ENCODE measurements at regions not wholly inside any gene's neighbourhood (a gene's known extent, or its start where the extent isn't known, plus 50 kb on each side); places are given as distances from the start of the nearest gene placed in this dataset.

GRCh38 chr13:78732445-78733017 is 73.6 kb upstream of the OBI1 start:
- ChIA-PET POLR2A (no interaction called here), CTCF (no interaction called here)
- peak; percentile 92 for ATAC-seq
- Mint-ChIP-seq H3K27me3 (ENCODE audit: low read depth) (no peaks in the 10 kb centered on the region), H3K9me3 (no peaks in the 10 kb centered on the region; the same call in 1 of the 2 replicates), H3K4me1 (peaks cover 20% of the 10 kb centered on the region), H3K36me3 (no peaks in the 10 kb centered on the region), H3K27ac (peak overlapping the region; percentile 42; the same call in 1 of the 2 replicates), H3K4me3 (no peak overlapping the region)
- DNase-seq (ENCODE audit: low spot score): no peak
- TF ChIP-seq SMAD4 (CRISPR knock-in tag; IDR thresholded peaks at IDR 0.05): no peak

GRCh38 chr13:78722700-78723099 is 63.7 kb upstream of the OBI1 start:
- Mint-ChIP-seq H3K27me3 (ENCODE audit: low read depth) (no peaks in the 10 kb centered on the region), H3K4me1 (peaks cover 16% of the 10 kb centered on the region), H3K36me3 (no peaks in the 10 kb centered on the region), H3K27ac (no peak overlapping the region), H3K9me3 (no peaks in the 10 kb centered on the region), H3K4me3 (no peak overlapping the region)
- no peak for ATAC-seq
- ChIA-PET CTCF (no interaction called here), POLR2A (no interaction called here)
- TF ChIP-seq TCF7 (CRISPR knock-in tag; IDR thresholded peaks at IDR 0.05; ENCODE audit: low read depth) (no peak), PREB (CRISPR knock-in tag; IDR thresholded peaks at IDR 0.05; ENCODE audit: borderline replicate concordance) (no peak), GRHL2 (CRISPR knock-in tag; IDR thresholded peaks at IDR 0.05; ENCODE audit: insufficient replicate concordance, severe bottlenecking) (no peak), CREM (CRISPR knock-in tag; IDR thresholded peaks at IDR 0.05) (no peak)
- TF ChIP-seq, protein P1, sequence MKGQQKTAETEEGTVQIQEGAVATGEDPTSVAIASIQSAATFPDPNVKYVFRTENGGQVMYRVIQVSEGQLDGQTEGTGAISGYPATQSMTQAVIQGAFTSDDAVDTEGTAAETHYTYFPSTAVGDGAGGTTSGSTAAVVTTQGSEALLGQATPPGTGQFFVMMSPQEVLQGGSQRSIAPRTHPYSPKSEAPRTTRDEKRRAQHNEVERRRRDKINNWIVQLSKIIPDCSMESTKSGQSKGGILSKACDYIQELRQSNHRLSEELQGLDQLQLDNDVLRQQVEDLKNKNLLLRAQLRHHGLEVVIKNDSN (CRISPR knock-in tag; IDR thresholded peaks at IDR 0.05): no peak
- DNase-seq (ENCODE audit: low spot score): no peak

DNA sequence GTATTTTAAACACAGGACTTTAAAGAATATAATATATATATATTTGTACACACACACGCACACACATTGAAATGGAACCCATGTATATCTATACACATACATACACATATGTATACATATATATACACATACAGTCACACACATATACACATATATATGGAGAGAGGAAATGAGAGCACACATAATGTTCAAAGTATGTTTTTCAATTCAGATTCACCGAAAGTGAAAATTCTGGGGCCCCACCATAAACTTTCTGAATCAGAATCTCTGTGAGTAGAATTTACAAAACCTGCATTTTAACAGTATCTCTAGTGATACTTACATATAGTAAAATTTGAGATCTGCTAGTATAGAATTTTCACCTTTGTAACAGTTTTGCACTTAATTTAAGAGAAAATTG is 60.4 kb upstream of the OBI1 start:
- Mint-ChIP-seq H3K9me3 (no peaks in the 10 kb centered on the region), H3K27me3 (ENCODE audit: low read depth) (no peaks in the 10 kb centered on the region)

DNA sequence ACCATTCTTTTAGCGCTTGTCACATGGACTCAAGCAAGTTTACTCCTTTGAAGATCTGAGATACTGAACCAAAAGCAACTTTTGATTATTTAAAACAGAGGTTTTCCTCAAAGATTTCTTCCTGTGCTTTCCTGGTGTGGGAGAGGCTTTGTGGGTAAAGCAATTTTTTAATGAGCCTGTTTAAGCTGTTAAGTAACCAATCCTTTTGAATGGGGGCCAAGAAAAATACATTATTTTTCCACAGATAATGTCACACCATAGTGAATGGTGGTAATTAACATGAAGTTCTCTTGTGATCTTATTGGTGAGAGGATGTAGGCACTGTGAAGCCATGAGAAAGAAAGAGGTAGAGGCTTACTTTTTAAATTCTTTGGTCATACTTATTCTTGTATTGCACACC is 55.8 kb upstream of the OBI1 start:
- DNase-seq (ENCODE audit: low spot score): no peak
- Mint-ChIP-seq H3K4me3 (no peak overlapping the region), H3K4me1 (peaks cover 25% of the 10 kb centered on the region), H3K27me3 (ENCODE audit: low read depth) (no peaks in the 10 kb centered on the region), H3K9me3 (no peaks in the 10 kb centered on the region), H3K27ac (no peak overlapping the region), H3K36me3 (no peaks in the 10 kb centered on the region)
- ChIA-PET CTCF (no interaction called here), POLR2A (interaction anchor here (0.5 kb wide), 2 partner anchors 8 to 61 kb away, joined by 3 to 4 read pairs; no protein-coding TSS in a partner anchor)
- ATAC-seq: no peak
- TF ChIP-seq, protein P2, sequence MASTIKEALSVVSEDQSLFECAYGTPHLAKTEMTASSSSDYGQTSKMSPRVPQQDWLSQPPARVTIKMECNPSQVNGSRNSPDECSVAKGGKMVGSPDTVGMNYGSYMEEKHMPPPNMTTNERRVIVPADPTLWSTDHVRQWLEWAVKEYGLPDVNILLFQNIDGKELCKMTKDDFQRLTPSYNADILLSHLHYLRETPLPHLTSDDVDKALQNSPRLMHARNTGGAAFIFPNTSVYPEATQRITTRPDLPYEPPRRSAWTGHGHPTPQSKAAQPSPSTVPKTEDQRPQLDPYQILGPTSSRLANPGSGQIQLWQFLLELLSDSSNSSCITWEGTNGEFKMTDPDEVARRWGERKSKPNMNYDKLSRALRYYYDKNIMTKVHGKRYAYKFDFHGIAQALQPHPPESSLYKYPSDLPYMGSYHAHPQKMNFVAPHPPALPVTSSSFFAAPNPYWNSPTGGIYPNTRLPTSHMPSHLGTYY (CRISPR knock-in tag; IDR thresholded peaks at IDR 0.05): no peak
- TF ChIP-seq SMAD4 (CRISPR knock-in tag; IDR thresholded peaks at IDR 0.05): no peak
- TF ChIP-seq GABPB1 (CRISPR knock-in tag; IDR thresholded peaks at IDR 0.05): no peak
- TF ChIP-seq, protein P3, sequence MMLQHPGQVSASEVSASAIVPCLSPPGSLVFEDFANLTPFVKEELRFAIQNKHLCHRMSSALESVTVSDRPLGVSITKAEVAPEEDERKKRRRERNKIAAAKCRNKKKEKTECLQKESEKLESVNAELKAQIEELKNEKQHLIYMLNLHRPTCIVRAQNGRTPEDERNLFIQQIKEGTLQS (CRISPR knock-in tag; conservative IDR thresholded peaks at IDR 0.05): no peak
- TF ChIP-seq IRF2 (CRISPR knock-in tag; IDR thresholded peaks at IDR 0.05; ENCODE audit: borderline replicate concordance, low read depth): no peak
- no peak for TF ChIP-seq SOX15 (CRISPR knock-in tag; IDR thresholded peaks at IDR 0.05)
- no peak for TF ChIP-seq MYBL2 (CRISPR knock-in tag; IDR thresholded peaks at IDR 0.05)
- TF ChIP-seq TP53 (CRISPR knock-in tag; IDR thresholded peaks at IDR 0.05): no peak
- TF ChIP-seq PRRX2 (CRISPR knock-in tag; IDR thresholded peaks at IDR 0.05): no peak
- no peak for TF ChIP-seq MXD4 (CRISPR knock-in tag; IDR thresholded peaks at IDR 0.05; ENCODE audit: borderline replicate concordance)

More for the DNA sequence above, 60.4 kb upstream of the OBI1 start:
- DNase-seq (ENCODE audit: low spot score) (no peak), ATAC-seq (no peak)
- ChIA-PET CTCF (no interaction called here), POLR2A (interaction anchor here (0.8 kb wide), 1 partner anchor 66 kb away, joined by 3 read pairs; no protein-coding TSS in a partner anchor)
- Mint-ChIP-seq H3K27ac (no peak overlapping the region), H3K4me3 (no peak overlapping the region), H3K4me1 (peaks cover 16% of the 10 kb centered on the region), H3K36me3 (no peaks in the 10 kb centered on the region)
- TF ChIP-seq NR1H2 (CRISPR knock-in tag; IDR thresholded peaks at IDR 0.05) (no peak), FOXP1 (CRISPR knock-in tag; IDR thresholded peaks at IDR 0.05; ENCODE audit: borderline replicate concordance) (no peak), ZNF138 (CRISPR knock-in tag; conservative IDR thresholded peaks at IDR 0.05) (no peak)
- TF ChIP-seq, protein P4, sequence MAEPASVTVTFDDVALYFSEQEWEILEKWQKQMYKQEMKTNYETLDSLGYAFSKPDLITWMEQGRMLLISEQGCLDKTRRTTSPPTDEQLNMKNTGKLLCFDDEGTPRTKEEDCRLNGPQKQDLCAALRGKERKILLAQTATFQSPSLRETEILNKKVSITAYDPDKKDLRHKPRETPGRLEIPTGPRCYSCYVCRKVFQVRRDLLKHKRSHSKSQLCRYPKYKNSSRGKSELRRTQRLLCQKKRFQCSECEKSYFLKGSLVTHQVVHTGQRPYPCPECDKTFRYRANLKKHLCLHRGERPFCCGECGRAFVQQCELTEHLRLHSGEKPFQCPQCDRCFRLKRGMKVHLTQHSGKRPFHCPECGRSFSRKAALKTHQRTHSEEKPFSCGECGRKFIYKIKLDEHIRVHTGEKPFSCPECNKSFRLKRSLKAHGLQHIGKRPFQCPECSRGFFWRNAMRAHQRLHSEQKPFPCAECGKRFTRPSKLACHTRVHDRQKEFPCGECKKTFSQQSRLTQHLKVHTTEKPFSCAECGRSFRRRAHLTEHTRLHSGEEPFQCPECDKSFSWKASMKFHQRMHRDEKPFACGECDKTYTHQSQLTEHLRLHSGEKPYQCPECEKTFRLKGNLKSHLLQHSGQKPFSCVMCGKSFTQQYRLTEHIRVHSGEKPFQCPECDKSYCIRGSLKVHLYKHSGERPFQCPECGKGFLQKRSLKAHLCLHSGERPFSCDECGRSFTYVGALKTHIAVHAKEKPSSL (CRISPR knock-in tag; conservative IDR thresholded peaks at IDR 0.05): no peak
